ENCODE measurements at regions not wholly inside any gene's neighbourhood (a gene's known extent, or its start where the extent isn't known, plus 50 kb on each side); places are given as distances from the start of the nearest gene placed in this dataset.

DNA sequence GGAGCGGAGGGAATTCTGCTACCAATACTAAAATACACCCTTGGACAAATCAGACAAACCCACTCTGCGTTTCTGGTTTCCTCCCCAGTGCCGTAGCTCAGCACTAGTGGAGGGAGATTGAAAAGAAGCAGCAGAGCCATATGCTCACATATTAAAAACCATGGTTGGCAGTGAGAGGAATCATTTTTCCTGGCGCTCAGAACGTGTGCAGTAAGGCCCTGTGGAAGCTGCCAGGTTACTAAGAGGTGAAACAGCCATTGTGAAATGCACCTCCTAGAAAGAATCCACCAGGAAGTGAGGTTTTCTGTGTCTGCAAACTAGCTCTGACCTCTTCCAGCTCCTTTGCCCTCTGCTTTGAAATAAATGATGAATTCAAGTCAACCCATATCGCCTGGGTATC lies 177.2 kb downstream of the ERCC6L2 start:
- no peak for DNase-seq (ENCODE audit: low read depth)
- no peak overlapping the region for H3K4me3 ChIP-seq (ENCODE audit: low read depth, low read length)
- TF ChIP-seq, protein P1, sequence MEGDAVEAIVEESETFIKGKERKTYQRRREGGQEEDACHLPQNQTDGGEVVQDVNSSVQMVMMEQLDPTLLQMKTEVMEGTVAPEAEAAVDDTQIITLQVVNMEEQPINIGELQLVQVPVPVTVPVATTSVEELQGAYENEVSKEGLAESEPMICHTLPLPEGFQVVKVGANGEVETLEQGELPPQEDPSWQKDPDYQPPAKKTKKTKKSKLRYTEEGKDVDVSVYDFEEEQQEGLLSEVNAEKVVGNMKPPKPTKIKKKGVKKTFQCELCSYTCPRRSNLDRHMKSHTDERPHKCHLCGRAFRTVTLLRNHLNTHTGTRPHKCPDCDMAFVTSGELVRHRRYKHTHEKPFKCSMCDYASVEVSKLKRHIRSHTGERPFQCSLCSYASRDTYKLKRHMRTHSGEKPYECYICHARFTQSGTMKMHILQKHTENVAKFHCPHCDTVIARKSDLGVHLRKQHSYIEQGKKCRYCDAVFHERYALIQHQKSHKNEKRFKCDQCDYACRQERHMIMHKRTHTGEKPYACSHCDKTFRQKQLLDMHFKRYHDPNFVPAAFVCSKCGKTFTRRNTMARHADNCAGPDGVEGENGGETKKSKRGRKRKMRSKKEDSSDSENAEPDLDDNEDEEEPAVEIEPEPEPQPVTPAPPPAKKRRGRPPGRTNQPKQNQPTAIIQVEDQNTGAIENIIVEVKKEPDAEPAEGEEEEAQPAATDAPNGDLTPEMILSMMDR (IDR thresholded peaks at IDR 0.05; ENCODE audit: low read depth, low read length, missing control alignments): no peak

DNA sequence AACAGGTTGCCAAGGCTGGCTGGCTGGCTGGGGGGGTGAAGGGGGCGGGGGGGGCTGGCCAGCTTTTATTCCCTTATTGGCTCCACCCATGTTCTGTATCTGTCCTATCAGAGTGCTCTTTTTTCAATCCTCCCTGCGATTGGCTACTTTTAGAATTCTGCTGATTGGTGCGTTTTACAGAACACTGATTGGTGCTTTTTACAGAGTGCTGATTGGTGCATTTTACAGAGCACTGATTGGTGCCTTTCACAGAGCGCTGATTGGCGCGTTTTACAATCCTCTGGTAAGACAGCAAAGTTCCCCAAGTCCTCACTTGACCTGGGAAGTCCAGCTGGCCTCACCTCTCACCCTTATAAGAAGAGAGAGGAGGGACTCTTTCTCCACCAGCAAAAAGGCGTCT lies 175.9 kb downstream of the ERCC6L2 start:
- no peak for DNase-seq (ENCODE audit: low read depth)
- H3K4me3 ChIP-seq (ENCODE audit: low read depth, low read length): no peak overlapping the region
- TF ChIP-seq, protein P1 (IDR thresholded peaks at IDR 0.05; ENCODE audit: low read depth, low read length, missing control alignments): no peak

DNA sequence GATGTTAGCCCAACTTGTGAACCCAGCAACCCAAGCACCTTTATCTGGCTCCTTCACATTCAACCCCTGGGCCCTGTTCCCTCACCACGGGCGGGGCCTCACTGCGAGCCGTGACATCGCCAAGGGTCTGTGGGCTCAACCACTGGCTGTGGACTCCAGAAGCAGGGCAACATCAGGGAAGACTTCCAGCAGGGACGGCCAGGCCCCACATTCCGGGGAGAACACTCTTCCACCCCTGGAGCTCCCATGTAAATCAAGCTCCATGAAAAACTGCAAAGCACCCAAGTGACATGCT lies 175.3 kb downstream of the ERCC6L2 start:
- DNase-seq (ENCODE audit: low read depth): no peak
- H3K4me3 ChIP-seq (ENCODE audit: low read depth, low read length): no peak overlapping the region
- TF ChIP-seq, protein P1 (IDR thresholded peaks at IDR 0.05; ENCODE audit: low read depth, low read length, missing control alignments): no peak

DNA sequence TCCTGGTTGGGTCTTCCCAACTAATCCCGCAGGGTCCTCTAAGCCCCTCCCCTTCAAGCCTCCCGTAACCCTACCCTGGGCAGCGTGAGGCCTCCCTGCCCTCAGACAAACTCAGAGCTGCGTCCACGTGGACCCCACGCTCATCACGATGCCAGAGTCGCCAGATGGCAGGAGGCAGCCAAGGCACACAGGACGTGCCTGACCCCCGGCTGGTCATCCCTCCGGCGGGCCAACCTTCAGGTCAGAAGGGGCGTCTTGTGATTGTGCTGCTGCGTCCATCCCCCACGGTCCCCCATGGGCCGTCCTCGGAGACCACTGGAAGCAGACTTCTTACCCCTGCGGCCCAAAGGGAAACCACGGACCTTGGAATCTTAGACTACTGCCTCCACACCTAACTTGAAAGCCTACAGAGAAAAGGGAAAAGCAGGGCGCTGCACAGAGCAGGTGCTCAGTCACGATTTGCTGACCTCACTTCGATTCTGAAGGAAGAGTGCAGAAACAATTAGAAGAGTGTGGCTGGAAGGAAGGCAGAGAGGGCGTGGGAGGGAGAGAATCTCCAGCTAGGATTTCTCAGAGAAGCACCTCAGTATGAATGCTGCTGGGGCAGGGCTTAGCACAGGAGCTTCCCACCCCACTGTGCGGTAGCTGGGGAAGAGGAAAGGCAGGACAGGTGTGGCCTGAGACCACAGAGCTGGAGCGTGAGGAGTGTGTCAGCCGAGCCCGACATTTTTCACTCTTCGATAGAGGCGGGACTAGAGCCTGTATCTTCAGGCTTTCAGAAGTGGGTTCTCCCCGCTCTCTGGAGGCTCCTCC lies 174.8 kb downstream of the ERCC6L2 start:
- TF ChIP-seq, protein P1 (IDR thresholded peaks at IDR 0.05; ENCODE audit: low read depth, low read length, missing control alignments): no peak
- H3K4me3 ChIP-seq (ENCODE audit: low read depth, low read length): no peak overlapping the region
- no peak for DNase-seq (ENCODE audit: low read depth)

DNA sequence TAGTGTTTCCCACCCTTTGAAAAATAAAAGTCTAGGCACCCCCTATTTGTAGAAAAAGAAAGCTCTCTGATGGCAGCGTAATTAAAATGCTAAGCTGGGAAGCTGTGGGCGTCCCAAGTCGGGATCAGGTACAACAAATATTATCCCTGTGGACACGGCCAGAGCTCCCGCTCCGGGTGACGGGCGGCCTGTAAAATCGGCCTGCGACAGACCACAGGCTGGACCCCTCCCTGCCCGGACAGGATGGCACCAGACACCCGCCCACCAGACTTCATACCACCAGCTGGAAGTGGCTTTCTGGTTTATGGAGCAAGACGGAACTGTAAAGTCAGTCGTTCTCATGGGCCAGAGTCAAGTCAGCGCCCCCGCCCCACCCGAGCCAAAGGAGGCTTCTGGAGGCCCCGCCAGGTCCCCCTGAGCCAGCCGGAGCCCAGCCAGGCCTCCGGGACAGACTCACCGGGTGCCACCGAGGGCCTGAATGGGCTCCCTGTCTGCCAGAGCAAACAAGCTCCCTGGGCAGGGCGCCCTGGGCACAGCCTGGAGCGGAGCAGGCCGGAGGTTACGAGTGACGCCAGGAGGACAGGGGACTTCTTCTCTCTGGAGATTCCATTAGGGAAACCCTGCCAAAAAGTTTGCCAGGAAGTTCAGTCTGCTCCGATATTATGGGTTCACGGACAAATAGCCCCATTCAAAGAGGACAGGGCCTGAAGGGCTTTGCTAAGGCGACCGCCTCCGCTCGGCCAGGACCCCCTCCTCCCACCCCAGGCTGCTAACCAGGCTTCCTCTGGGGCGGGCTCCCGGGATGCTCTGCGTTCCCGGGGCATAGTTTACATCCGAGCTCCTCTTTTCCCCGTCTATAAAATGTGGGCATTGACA lies 173.7 kb downstream of the ERCC6L2 start:
- no peak for DNase-seq (ENCODE audit: low read depth)
- no peak overlapping the region for H3K4me3 ChIP-seq (ENCODE audit: low read depth, low read length)

DNA sequence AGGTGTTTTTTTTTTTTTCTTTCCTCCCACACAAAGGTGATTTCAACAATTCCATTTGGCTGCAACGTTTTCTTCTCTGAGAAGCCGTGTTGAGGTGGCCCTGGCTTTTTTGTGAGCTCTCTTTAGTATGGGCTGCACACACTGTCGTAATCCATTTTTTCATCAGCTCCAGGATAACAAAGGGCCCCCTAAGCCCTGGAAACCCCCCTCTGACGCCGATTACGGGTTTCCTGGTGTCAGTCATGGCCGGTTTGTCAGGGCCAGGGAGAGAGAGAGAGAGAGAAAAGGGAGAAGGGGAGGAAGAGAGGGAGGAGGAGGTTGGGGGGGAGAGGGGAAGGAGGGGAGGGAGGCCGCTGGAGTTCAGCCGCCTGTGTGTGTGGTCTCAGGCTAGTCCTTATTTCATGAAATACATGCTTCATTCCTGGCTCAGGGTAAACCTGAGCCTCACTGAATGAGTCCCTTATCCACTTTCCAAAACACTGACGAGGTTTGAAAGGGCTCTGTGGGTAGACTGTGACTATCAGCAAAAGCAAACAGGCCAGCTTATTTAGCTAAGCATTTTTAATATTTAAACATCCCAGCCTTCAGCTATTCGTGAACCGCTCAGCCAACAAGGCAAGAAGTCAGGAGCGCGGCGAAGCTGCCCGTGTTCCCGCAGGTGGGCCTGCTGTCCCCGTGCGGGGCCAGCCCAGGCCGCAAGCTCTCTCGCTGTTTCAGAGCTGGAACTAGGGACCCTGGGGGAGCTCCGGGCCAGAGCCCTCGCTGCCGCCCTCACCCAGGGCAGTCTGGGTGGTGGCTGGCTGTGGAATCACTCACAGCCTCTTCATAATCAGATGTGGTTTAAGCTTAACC lies 172.8 kb downstream of the ERCC6L2 start:
- DNase-seq (ENCODE audit: low read depth): no peak
- H3K4me3 ChIP-seq (ENCODE audit: low read depth, low read length): no peak overlapping the region
- TF ChIP-seq, protein P1 (IDR thresholded peaks at IDR 0.05; ENCODE audit: low read depth, low read length, missing control alignments): no peak

More for the DNA sequence above, 173.7 kb downstream of the ERCC6L2 start:
- TF ChIP-seq, protein P1 (IDR thresholded peaks at IDR 0.05; ENCODE audit: low read depth, low read length, missing control alignments): no peak
